K562 (cell line): ENCODE measurements at regions not wholly inside any gene's neighbourhood (a gene's known extent, or its start where the extent isn't known, plus 50 kb on each side); places are given as distances from the start of the nearest gene placed in this dataset.

Experiments
- ATAC-seq: fragments of 200-7000 bp; cut with Tn5 transposase; 3 replicates; pipeline ENCODE4 v1.9.1; 2020; ENCODE audit warnings: moderate library complexity
- BruUV-seq: library from RNA; stranded (reverse); fragments of 400-500 nt; replicated peaks from 2 replicates; lab custom pipeline; 2021; lab: Mats Ljungman, UMichigan
- CTCF ChIA-PET: fragments of 300-600 bp; formaldehyde crosslinking; extraction: SDS; loops from one replicate; lab custom pipeline; 2021; ENCODE audit warnings: low intra/inter-chr PET ratio; lab: Yijun Ruan, JAX
- POLR2A ChIA-PET: fragments of 300-600, 350-650 bp; sonication (Branson Sonifier 250); formaldehyde crosslinking; extraction: SDS; loops from one replicate; lab custom pipeline; 2021; ENCODE audit warnings: antibody characterized with exemption, inconsistent platforms; lab: Yijun Ruan, JAX
- DNase-seq, 4 experiments: peaks; one replicate each; pipeline versions ENCODE4 v3.0.0 to v3.0.0-alpha.2; 2011 to 2018; ENCODE audit warnings: low spot score in 3 of 4, mixed read lengths in 3 of 4; ENCODE audit errors: extremely low read depth in 1 of 4
- FAIRE-seq: peaks from 2 replicates; lab custom pipeline; 2011; peaks lifted over from hg19 to GRCh38; lab: Jason Lieb, UNC
- H2AFZ ChIP-seq: 2 replicates; pipeline ENCODE4 v1.6.0; 2011; ENCODE audit warnings: low read depth, low read length, control low read depth, inconsistent platforms
- H3K27ac ChIP-seq: fragments of 200-600 bp; 3 replicates; pipeline ENCODE4 v1.8.0; 2011; ENCODE audit warnings: low read depth, mild to moderate bottlenecking, control low read depth, inconsistent platforms, low read length, moderate library complexity, mixed read lengths; ENCODE audit errors: extremely low read depth
- H3K27me3 ChIP-seq, 2 experiments: fragments of 300-600 bp in 1 of 2; 2 replicates in 1 of 2; 3 replicates in 1 of 2; pipeline versions ENCODE4 v1.6.0 to v1.8.0; 2011; ENCODE audit warnings: inconsistent platforms in 2 of 2, low read length in 2 of 2, mild to moderate bottlenecking in 1 of 2, mixed read lengths in 1 of 2, moderate library complexity in 1 of 2; ENCODE audit not compliant: control insufficient read depth in 2 of 2, insufficient read depth in 2 of 2
- H3K36me3 ChIP-seq: fragments of 300-600 bp; 3 replicates; pipeline ENCODE4 v1.8.0; 2011; ENCODE audit warnings: mild to moderate bottlenecking, low read length, inconsistent platforms; ENCODE audit not compliant: control insufficient read depth, insufficient read depth
- H3K4me1 ChIP-seq, 2 experiments: fragments of 200-600 bp in 1 of 2; replicated peaks in 1 of 2; 2 replicates in 1 of 2; 3 replicates in 1 of 2; pipeline versions ENCODE4 v1.5.1 to v1.8.0; 2011; ENCODE audit warnings: inconsistent platforms in 2 of 2, low read length in 2 of 2, mild to moderate bottlenecking in 1 of 2, mixed read lengths in 1 of 2, moderate library complexity in 1 of 2; ENCODE audit not compliant: control insufficient read depth in 2 of 2, insufficient read depth in 2 of 2
- H3K4me2 ChIP-seq: 2 replicates; pipeline ENCODE4 v1.6.1; 2011; ENCODE audit warnings: low read length, control low read depth, inconsistent platforms, mixed read lengths; ENCODE audit not compliant: insufficient read depth
- H3K4me3 ChIP-seq: fragments of 200-600 bp; sonication (generic), shearing (Covaris generic); 2 replicates; pipeline ENCODE4 v1.5.1; 2016; ENCODE audit warnings: control low read depth, inconsistent platforms
- H3K79me2 ChIP-seq: fragments of 200-600 bp; 3 replicates; pipeline ENCODE4 v1.8.0; 2011; ENCODE audit warnings: low read length, inconsistent platforms; ENCODE audit not compliant: control insufficient read depth, insufficient read depth
- H3K9ac ChIP-seq, 2 experiments: 2 replicates each; pipeline versions ENCODE4 v1.6.0 to v1.6.1; 2011; ENCODE audit warnings: low read depth in 2 of 2, low read length in 2 of 2, control low read depth in 1 of 2, inconsistent platforms in 1 of 2, mild to moderate bottlenecking in 1 of 2, mixed read lengths in 1 of 2; ENCODE audit not compliant: insufficient read depth in 1 of 2
- H3K9me1 ChIP-seq: one replicate; pipeline ENCODE4 v1.6.0; 2011; ENCODE audit warnings: inconsistent platforms, mild to moderate bottlenecking, low read length, moderate library complexity; ENCODE audit not compliant: control insufficient read depth, insufficient read depth
- H3K9me3 ChIP-seq: replicated peaks from 2 replicates; pipeline ENCODE4 v1.5.1; 2011; ENCODE audit warnings: low read depth, low read length, inconsistent platforms; ENCODE audit not compliant: control insufficient read depth, insufficient read depth
- H4K20me1 ChIP-seq: replicated peaks from 2 replicates; pipeline ENCODE4 v1.6.1; 2011; ENCODE audit warnings: low read length, inconsistent platforms, mixed read lengths; ENCODE audit not compliant: control insufficient read depth, insufficient read depth
- ADNP ChIP-seq: fragments of 200-800 bp; sonication (Bioruptor generic); IDR thresholded peaks from 2 replicates; pipeline ENCODE4 v1.6.1; 2016; ENCODE audit warnings: missing genetic modification characterization, missing compliant biosample characterization
- BACH1 ChIP-seq: fragments of 200-800 bp; sonication (Bioruptor generic); IDR thresholded peaks from 2 replicates; pipeline ENCODE4 v1.6.1; 2016; ENCODE audit warnings: missing genetic modification characterization, missing compliant biosample characterization
- CSDE1 ChIP-seq, 2 experiments: fragments of 450-650 bp; IDR thresholded peaks; 2 replicates each; pipeline ENCODE4 v1.6.1; 2016; ENCODE audit warnings: mild to moderate bottlenecking in 1 of 2
- ETV6 ChIP-seq, 3 experiments: fragments of 150-350 bp in 1 of 3; sonication (generic) in 1 of 3; formaldehyde crosslinking in 1 of 3; IDR thresholded peaks; 2 replicates each; pipeline versions ENCODE4 v1.6.1 to v1.8.0; 2014 to 2022; ENCODE audit warnings: borderline replicate concordance in 2 of 3, low read depth in 2 of 3, antibody characterized with exemption in 1 of 3, low read length in 1 of 3, mild to moderate bottlenecking in 1 of 3, missing genetic modification reagents in 1 of 3
- HDAC3 ChIP-seq: fragments of 450-650 bp; IDR thresholded peaks from 2 replicates; pipeline ENCODE4 v1.6.1; 2018; ENCODE audit warnings: borderline replicate concordance, mild to moderate bottlenecking, moderate library complexity; ENCODE audit not compliant: partially characterized antibody
- JUNB ChIP-seq: fragments of 450-650 bp; formaldehyde crosslinking; conservative IDR thresholded peaks from 2 replicates; pipeline ENCODE4 v1.4.0; 2020; ENCODE audit warnings: mild to moderate bottlenecking
- NFE2 ChIP-seq: IDR thresholded peaks from 2 replicates; pipeline ENCODE4 v1.6.1; 2014; ENCODE audit warnings: antibody characterized with exemption, low read depth
- PHB2 ChIP-seq: fragments of 450-650 bp; IDR thresholded peaks from 2 replicates; pipeline ENCODE4 v1.6.1; 2017; ENCODE audit warnings: low read depth
- RBFOX2 ChIP-seq: fragments of 200-400 bp; formaldehyde crosslinking; IDR thresholded peaks from 2 replicates; pipeline ENCODE4 v1.6.1; 2017; ENCODE audit warnings: low read depth, mild to moderate bottlenecking, low read length, moderate library complexity
- RBM17 ChIP-seq: fragments of 200-400 bp; formaldehyde crosslinking; IDR thresholded peaks from 2 replicates; pipeline ENCODE4 v1.6.1; 2017; ENCODE audit warnings: low read depth, mild to moderate bottlenecking, low read length, borderline replicate concordance
- SP1 ChIP-seq: sonication (generic); formaldehyde crosslinking; IDR thresholded peaks from 2 replicates; pipeline ENCODE4 v1.8.1; 2022; ENCODE audit warnings: mild to moderate bottlenecking, missing genetic modification reagents
- ZNF57 ChIP-seq: fragments of 450-650 bp; formaldehyde crosslinking; IDR thresholded peaks from 2 replicates; pipeline ENCODE4 v1.4.0; 2020; ENCODE audit warnings: mild to moderate bottlenecking, moderate library complexity
- in situ Hi-C: fragments of 300-500 bp; cut with MboI; formaldehyde crosslinking; loops from 4 replicates; pipeline ENCODE4 v1.15.0; 2018; ENCODE audit warnings: inconsistent platforms, mixed read lengths
- intact Hi-C: fragments of 100-400 bp; cut with micrococcal nuclease; formaldehyde crosslinking; loops from 2 replicates; pipeline ENCODE4 v1.14.2; 2022
- TF ChIP-seq, protein P1 (sequence below): fragments of 450-650 bp; IDR thresholded peaks from 2 replicates; pipeline ENCODE4 v1.7.1; 2018; ENCODE audit warnings: mild to moderate bottlenecking, low read depth; ENCODE audit not compliant: partially characterized antibody
- TF ChIP-seq, protein P2 (sequence below): sonication (generic); formaldehyde crosslinking; IDR thresholded peaks from 2 replicates; pipeline ENCODE4 v1.8.1; 2022; ENCODE audit warnings: missing genetic modification reagents

DNA sequence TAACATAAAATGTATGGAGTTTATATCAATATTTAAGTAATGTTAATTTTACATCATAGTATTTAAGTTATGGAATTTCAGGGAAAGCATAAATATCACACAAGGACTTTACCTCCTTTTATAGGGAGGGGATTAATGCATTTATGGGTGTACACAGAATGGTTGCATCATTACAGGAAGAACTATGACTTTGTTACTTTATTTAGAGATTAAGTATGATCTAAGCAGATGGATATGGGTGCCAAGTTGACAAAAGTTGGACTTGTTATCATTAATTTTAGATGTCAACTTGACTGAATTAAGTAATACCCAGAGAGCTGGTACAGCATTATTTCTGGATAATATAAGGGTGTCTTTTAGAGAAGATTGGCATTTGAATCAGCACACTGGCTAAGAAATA lies 160.5 kb upstream of the CDH10 start:
- Histone ChIP-seq H4K20me1 (no peaks in the 10 kb centered on the region), H3K9ac (no peak overlapping the region), H3K79me2 (no peaks in the 10 kb centered on the region), H3K4me1 (no peaks in the 10 kb centered on the region), H3K9me1 (no peaks in the 10 kb centered on the region), H3K36me3 (no peaks in the 10 kb centered on the region), H3K27me3 (no peaks in the 10 kb centered on the region), H3K27ac (no peak overlapping the region), H3K9me3 (no peaks in the 10 kb centered on the region), H2AFZ (no peak overlapping the region), H3K4me3 (no peak overlapping the region), H3K4me2 (no peak overlapping the region)
- ChIA-PET POLR2A (no interaction called here), CTCF (no interaction called here)
- no peak for ATAC-seq
- no peak for DNase-seq
- TF ChIP-seq NFE2: no peak
- TF ChIP-seq, protein P1, sequence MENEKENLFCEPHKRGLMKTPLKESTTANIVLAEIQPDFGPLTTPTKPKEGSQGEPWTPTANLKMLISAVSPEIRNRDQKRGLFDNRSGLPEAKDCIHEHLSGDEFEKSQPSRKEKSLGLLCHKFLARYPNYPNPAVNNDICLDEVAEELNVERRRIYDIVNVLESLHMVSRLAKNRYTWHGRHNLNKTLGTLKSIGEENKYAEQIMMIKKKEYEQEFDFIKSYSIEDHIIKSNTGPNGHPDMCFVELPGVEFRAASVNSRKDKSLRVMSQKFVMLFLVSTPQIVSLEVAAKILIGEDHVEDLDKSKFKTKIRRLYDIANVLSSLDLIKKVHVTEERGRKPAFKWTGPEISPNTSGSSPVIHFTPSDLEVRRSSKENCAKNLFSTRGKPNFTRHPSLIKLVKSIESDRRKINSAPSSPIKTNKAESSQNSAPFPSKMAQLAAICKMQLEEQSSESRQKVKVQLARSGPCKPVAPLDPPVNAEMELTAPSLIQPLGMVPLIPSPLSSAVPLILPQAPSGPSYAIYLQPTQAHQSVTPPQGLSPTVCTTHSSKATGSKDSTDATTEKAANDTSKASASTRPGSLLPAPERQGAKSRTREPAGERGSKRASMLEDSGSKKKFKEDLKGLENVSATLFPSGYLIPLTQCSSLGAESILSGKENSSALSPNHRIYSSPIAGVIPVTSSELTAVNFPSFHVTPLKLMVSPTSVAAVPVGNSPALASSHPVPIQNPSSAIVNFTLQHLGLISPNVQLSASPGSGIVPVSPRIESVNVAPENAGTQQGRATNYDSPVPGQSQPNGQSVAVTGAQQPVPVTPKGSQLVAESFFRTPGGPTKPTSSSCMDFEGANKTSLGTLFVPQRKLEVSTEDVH: no peak
- TF ChIP-seq JUNB (CRISPR knock-in tag): no peak
- TF ChIP-seq SP1 (CRISPR knock-in tag): no peak
- TF ChIP-seq CSDE1 (IDR thresholded peaks at IDR 0.05): no peak
- TF ChIP-seq ADNP (tag): no peak
- no peak for TF ChIP-seq ZNF57 (CRISPR knock-in tag)
- TF ChIP-seq, protein P2, sequence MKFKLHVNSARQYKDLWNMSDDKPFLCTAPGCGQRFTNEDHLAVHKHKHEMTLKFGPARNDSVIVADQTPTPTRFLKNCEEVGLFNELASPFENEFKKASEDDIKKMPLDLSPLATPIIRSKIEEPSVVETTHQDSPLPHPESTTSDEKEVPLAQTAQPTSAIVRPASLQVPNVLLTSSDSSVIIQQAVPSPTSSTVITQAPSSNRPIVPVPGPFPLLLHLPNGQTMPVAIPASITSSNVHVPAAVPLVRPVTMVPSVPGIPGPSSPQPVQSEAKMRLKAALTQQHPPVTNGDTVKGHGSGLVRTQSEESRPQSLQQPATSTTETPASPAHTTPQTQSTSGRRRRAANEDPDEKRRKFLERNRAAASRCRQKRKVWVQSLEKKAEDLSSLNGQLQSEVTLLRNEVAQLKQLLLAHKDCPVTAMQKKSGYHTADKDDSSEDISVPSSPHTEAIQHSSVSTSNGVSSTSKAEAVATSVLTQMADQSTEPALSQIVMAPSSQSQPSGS: no peak
- TF ChIP-seq BACH1: no peak
- no peak for TF ChIP-seq ETV6 (IDR thresholded peaks at IDR 0.05; ENCODE audit: borderline replicate concordance in 1 of 2, low read depth in 2 of 2, low read length in 1 of 2)
- no peak for TF ChIP-seq ETV6 (CRISPR knock-in tag; IDR thresholded peaks at IDR 0.05; ENCODE audit: borderline replicate concordance)
- TF ChIP-seq HDAC3: no peak
- no peak for TF ChIP-seq RBFOX2
- no peak for TF ChIP-seq PHB2
- no peak for TF ChIP-seq RBM17
- intact Hi-C loops (no loop called here), in situ Hi-C loops (no loop called here)
- no TSS peak for BruUV-seq
- FAIRE-seq: no peak
